ENCODE measurements at regions not wholly inside any gene's neighbourhood (a gene's known extent, or its start where the extent isn't known, plus 50 kb on each side); places are given as distances from the start of the nearest gene placed in this dataset.

- ChIA-PET POLR2A (ENCODE audit: partially characterized antibody) (no interaction called here), CTCF (ENCODE audit: partially characterized antibody) (no interaction called here)
- Histone ChIP-seq H3K4me1 (replicated peaks in 1 of 4; ENCODE audit: control insufficient read depth in 3 of 4, insufficient read depth in 4 of 4, low read length in 3 of 4) (no peaks in the 10 kb centered on the region; a peak in 1 of 7 replicates), H3K18ac (ENCODE audit: extremely low read depth, low read length) (no peak overlapping the region), H3K27me3 (replicated peaks in 1 of 4; ENCODE audit: control insufficient read depth in 3 of 4, extremely low read depth in 1 of 4, insufficient read depth in 3 of 4, low read length in 3 of 4) (no peaks in the 10 kb centered on the region), H2BK20ac (ENCODE audit: low read length) (no peak overlapping the region), H2BK15ac (ENCODE audit: low read length) (no peak overlapping the region), H3K23me2 (ENCODE audit: low read depth, low read length) (no peaks in the 10 kb centered on the region), H3K56ac (replicated peaks; ENCODE audit: insufficient read length, low read depth, low read length) (no peak overlapping the region), H3K79me1 (ENCODE audit: low read depth, low read length) (no peaks in the 10 kb centered on the region), H3K9me3 (ENCODE audit: insufficient read depth in 2 of 2, low read depth in 1 of 2, low read length in 1 of 2) (no peaks in the 10 kb centered on the region), H3K79me2 (ENCODE audit: control insufficient read depth in 1 of 2, insufficient read depth in 2 of 2, low read length in 2 of 2) (no peaks in the 10 kb centered on the region), H2BK12ac (ENCODE audit: low read depth, low read length) (no peak overlapping the region), H3K4me3 (ENCODE audit: extremely low read depth in 1 of 4, insufficient read depth in 2 of 4, low read depth in 3 of 4, low read length in 4 of 4) (no peak overlapping the region), H3K4ac (replicated peaks; ENCODE audit: insufficient read length, low read depth, low read length) (no peak overlapping the region), H3K36me3 (ENCODE audit: control insufficient read depth in 2 of 4, insufficient read depth in 4 of 4, low read length in 3 of 4) (no peaks in the 10 kb centered on the region), H4K5ac (ENCODE audit: insufficient read length, low read depth, low read length) (no peak overlapping the region), H3K27ac (ENCODE audit: low read depth, low read length) (no peak overlapping the region), H3K14ac (ENCODE audit: insufficient read length) (no peak overlapping the region), H4K8ac (ENCODE audit: extremely low read depth, insufficient read depth, low read length) (no peak overlapping the region), H3K4me2 (ENCODE audit: insufficient read depth in 1 of 2, low read depth in 2 of 2, low read length in 2 of 2) (no peak overlapping the region), H2AK5ac (ENCODE audit: low read depth, low read length) (no peak overlapping the region), H2BK5ac (ENCODE audit: low read depth, low read length) (no peak overlapping the region), H3K9ac (replicated peaks in 1 of 4; ENCODE audit: extremely low read depth in 1 of 4, low read depth in 3 of 4, low read length in 3 of 4) (no peak overlapping the region), H4K20me1 (replicated peaks in 1 of 2; ENCODE audit: control insufficient read depth in 1 of 2, insufficient read depth in 2 of 2, low read length in 2 of 2) (no peaks in the 10 kb centered on the region), H4K91ac (replicated peaks; ENCODE audit: insufficient read length, low read length) (no peak overlapping the region), H2AFZ (ENCODE audit: low read length) (no peak overlapping the region), H3K23ac (ENCODE audit: insufficient read length) (no peak overlapping the region), H2BK120ac (replicated peaks; ENCODE audit: low read depth, low read length) (no peak overlapping the region)
- no peak for DNase-seq (ENCODE audit: low read depth in 1 of 2, low spot score in 2 of 2)
- WGBS, 2 experiments (ENCODE audit: extremely low coverage in 1 of 2, insufficient coverage in 1 of 2, insufficient read length in 1 of 2, insufficient replicate concordance in 2 of 2, low coverage in 1 of 2, low lambda C conversion rate in 2 of 2, missing lambda C conversion rate in 1 of 2) = 94% methylated on average over 6 of the region's 6 CpGs; no CpG with 5 or more reads in 1 of the 2 experiments
- no peak for FAIRE-seq
- TF ChIP-seq SUZ12 (IDR thresholded peaks at IDR 0.05; ENCODE audit: low read length) (no peak), PHF8 (conservative IDR thresholded peaks at IDR 0.05; ENCODE audit: low read depth, low read length) (no peak), FOSL1 (IDR thresholded peaks at IDR 0.05; ENCODE audit: insufficient read depth, low read depth, low read length) (no peak), CBX8 (IDR thresholded peaks at IDR 0.05; ENCODE audit: borderline replicate concordance, low read depth, low read length) (no peak), BACH1 (IDR thresholded peaks at IDR 0.05; ENCODE audit: low read length) (no peak), RBBP5 (IDR thresholded peaks at IDR 0.05; ENCODE audit: borderline replicate concordance, low read depth, low read length) (no peak), CHD1 (IDR thresholded peaks at IDR 0.05; ENCODE audit: low read depth, low read length) (no peak), YY1 (IDR thresholded peaks at IDR 0.05; ENCODE audit: low read depth, low read length) (no peak), TBP (IDR thresholded peaks at IDR 0.05; ENCODE audit: low read depth, low read length) (no peak), EGR1 (IDR thresholded peaks at IDR 0.05; ENCODE audit: borderline replicate concordance, low read depth, low read length) (no peak), TAF7 (optimal IDR thresholded peaks at IDR 0.05; ENCODE audit: borderline replicate concordance, low read depth, low read length) (no peak), NRF1 (IDR thresholded peaks at IDR 0.05; ENCODE audit: low read depth, low read length) (no peak), KDM5A (IDR thresholded peaks at IDR 0.05; ENCODE audit: low read length) (no peak), SP1 (IDR thresholded peaks at IDR 0.05; ENCODE audit: low read depth, low read length) (no peak)
- TF ChIP-seq, protein P1, sequence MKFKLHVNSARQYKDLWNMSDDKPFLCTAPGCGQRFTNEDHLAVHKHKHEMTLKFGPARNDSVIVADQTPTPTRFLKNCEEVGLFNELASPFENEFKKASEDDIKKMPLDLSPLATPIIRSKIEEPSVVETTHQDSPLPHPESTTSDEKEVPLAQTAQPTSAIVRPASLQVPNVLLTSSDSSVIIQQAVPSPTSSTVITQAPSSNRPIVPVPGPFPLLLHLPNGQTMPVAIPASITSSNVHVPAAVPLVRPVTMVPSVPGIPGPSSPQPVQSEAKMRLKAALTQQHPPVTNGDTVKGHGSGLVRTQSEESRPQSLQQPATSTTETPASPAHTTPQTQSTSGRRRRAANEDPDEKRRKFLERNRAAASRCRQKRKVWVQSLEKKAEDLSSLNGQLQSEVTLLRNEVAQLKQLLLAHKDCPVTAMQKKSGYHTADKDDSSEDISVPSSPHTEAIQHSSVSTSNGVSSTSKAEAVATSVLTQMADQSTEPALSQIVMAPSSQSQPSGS (IDR thresholded peaks at IDR 0.05; ENCODE audit: low read length) = no peak
These were observed 69.5 kb upstream of the FNDC3A start for GRCh38 chr13:48906200-48906599.
